Keratinocyte (primary cell): ENCODE measurements at regions not wholly inside any gene's neighbourhood (a gene's known extent, or its start where the extent isn't known, plus 50 kb on each side); places are given as distances from the start of the nearest gene placed in this dataset.

Experiments used
- CTCF ChIP-seq, 3 experiments: IDR thresholded peaks in 1 of 3; conservative IDR thresholded peaks in 1 of 3; optimal IDR thresholded peaks in 1 of 3; 2 replicates in 2 of 3; 3 replicates in 1 of 3; pipeline versions ENCODE3 to v1.5.1; 2011; ENCODE audit warnings: low read length in 3 of 3, mild to moderate bottlenecking in 3 of 3, moderate library complexity in 2 of 3, control low read depth in 1 of 3, inconsistent platforms in 1 of 3; ENCODE audit not compliant: insufficient read depth in 2 of 3; ENCODE audit errors: extremely low read depth in 1 of 3
- EZH2 ChIP-seq: IDR thresholded peaks from one replicate; pipeline ENCODE4 v1.6.1; 2012; ENCODE audit warnings: inconsistent platforms, mild to moderate bottlenecking, low read length, moderate library complexity

GRCh38 chr2:146138820-146139219, 1618.9 kb upstream of the ZEB2 start:
- TF ChIP-seq CTCF (optimal IDR thresholded peaks at IDR 0.05 in 1 of 3, IDR thresholded peaks at IDR 0.05 in 1 of 3, conservative IDR thresholded peaks at IDR 0.05 in 1 of 3; ENCODE audit: extremely low read depth in 1 of 3, insufficient read depth in 2 of 3, low read length in 3 of 3): no peak
- no peak for TF ChIP-seq EZH2
